ENCODE measurements at regions not wholly inside any gene's neighbourhood (a gene's known extent, or its start where the extent isn't known, plus 50 kb on each side); places are given as distances from the start of the nearest gene placed in this dataset.

GRCh38 chr9:99634186-99634585, 187.5 kb upstream of the NR4A3 start:
- TF ChIP-seq, protein P1, sequence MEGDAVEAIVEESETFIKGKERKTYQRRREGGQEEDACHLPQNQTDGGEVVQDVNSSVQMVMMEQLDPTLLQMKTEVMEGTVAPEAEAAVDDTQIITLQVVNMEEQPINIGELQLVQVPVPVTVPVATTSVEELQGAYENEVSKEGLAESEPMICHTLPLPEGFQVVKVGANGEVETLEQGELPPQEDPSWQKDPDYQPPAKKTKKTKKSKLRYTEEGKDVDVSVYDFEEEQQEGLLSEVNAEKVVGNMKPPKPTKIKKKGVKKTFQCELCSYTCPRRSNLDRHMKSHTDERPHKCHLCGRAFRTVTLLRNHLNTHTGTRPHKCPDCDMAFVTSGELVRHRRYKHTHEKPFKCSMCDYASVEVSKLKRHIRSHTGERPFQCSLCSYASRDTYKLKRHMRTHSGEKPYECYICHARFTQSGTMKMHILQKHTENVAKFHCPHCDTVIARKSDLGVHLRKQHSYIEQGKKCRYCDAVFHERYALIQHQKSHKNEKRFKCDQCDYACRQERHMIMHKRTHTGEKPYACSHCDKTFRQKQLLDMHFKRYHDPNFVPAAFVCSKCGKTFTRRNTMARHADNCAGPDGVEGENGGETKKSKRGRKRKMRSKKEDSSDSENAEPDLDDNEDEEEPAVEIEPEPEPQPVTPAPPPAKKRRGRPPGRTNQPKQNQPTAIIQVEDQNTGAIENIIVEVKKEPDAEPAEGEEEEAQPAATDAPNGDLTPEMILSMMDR (IDR thresholded peaks at IDR 0.05), result no peak
- TF ChIP-seq POLR2A (IDR thresholded peaks at IDR 0.05), result no peak

Data from thyroid gland (tissue), 4 donors.